Esophagus muscularis mucosa (tissue), 4 donors: ENCODE measurements at regions not wholly inside any gene's neighbourhood (a gene's known extent, or its start where the extent isn't known, plus 50 kb on each side); places are given as distances from the start of the nearest gene placed in this dataset.

Experiments
- CTCF ChIP-seq, 3 experiments: fragments of 200-600 bp in 2 of 3; fragments of 450-650 bp in 1 of 3; sonication (generic) in 2 of 3; IDR thresholded peaks; one replicate each; pipeline ENCODE4 v1.5.1; 2017 to 2019; ENCODE audit warnings: antibody characterized with exemption in 3 of 3, mild to moderate bottlenecking in 2 of 3, moderate library complexity in 1 of 3
- EP300 ChIP-seq: sonication (generic); formaldehyde crosslinking; IDR thresholded peaks from one replicate; pipeline ENCODE4 v1.6.1; 2017; ENCODE audit warnings: antibody characterized with exemption
- POLR2A ChIP-seq: fragments of 450-650 bp; IDR thresholded peaks from one replicate; pipeline ENCODE4 v1.6.1; 2017; ENCODE audit warnings: antibody characterized with exemption, moderate library complexity, mild to moderate bottlenecking, low read depth

- TF ChIP-seq CTCF (IDR thresholded peaks at IDR 0.05) (no peak), POLR2A (no peak), EP300 (no peak)
These were observed 367.8 kb upstream of the CLEC14A start for GRCh38 chr14:38623661-38624060.
